H1 (cell line): ENCODE measurements at regions not wholly inside any gene's neighbourhood (a gene's known extent, or its start where the extent isn't known, plus 50 kb on each side); places are given as distances from the start of the nearest gene placed in this dataset.

ENCODE experiments used
- CBX5 ChIP-seq: fragments of 300-800, 300-1000 bp; sonication (generic); IDR thresholded peaks from 2 replicates; pipeline ENCODE4 v1.7.1; 2016; ENCODE audit warnings: antibody characterized with exemption, low read length, low read depth
- CHD7 ChIP-seq: fragments of 300-600 bp; sonication (generic); IDR thresholded peaks from 2 replicates; pipeline ENCODE4 v1.7.1; 2012; ENCODE audit warnings: low read length, moderate library complexity, mild to moderate bottlenecking, inconsistent platforms; ENCODE audit not compliant: insufficient replicate concordance
- CREB1 ChIP-seq: IDR thresholded peaks from 2 replicates; pipeline ENCODE4 v1.6.1; 2012; ENCODE audit warnings: inconsistent platforms
- CTCF ChIP-seq, 3 experiments: IDR thresholded peaks; 1 replicate in 2 of 3; 2 replicates in 1 of 3; pipeline versions ENCODE4 v1.5.1 to v1.6.1; 2011; ENCODE audit warnings: low read length in 3 of 3, mild to moderate bottlenecking in 3 of 3, inconsistent platforms in 2 of 3, low read depth in 1 of 3, moderate library complexity in 1 of 3; ENCODE audit not compliant: insufficient read depth in 1 of 3; ENCODE audit errors: control extremely low read depth in 1 of 3
- KDM5A ChIP-seq: fragments of 200-600 bp; IDR thresholded peaks from 2 replicates; pipeline ENCODE4 v1.7.1; 2012; ENCODE audit warnings: mild to moderate bottlenecking, low read length, inconsistent platforms, mixed read lengths
- RAD21 ChIP-seq, 2 experiments: IDR thresholded peaks in 1 of 2; conservative IDR thresholded peaks in 1 of 2; 2 replicates each; pipeline ENCODE4 v1.6.1; 2011; ENCODE audit warnings: low read depth in 2 of 2, low read length in 2 of 2, improper control_type of control experiment in 1 of 2, inconsistent platforms in 1 of 2, mild to moderate bottlenecking in 1 of 2, moderate library complexity in 1 of 2
- SAP30 ChIP-seq: fragments of 300-600 bp; sonication (generic); IDR thresholded peaks from 2 replicates; pipeline ENCODE4 v1.7.1; 2012; ENCODE audit warnings: low read length, moderate library complexity, mild to moderate bottlenecking, inconsistent platforms; ENCODE audit not compliant: insufficient read depth, insufficient replicate concordance
- SIRT6 ChIP-seq: IDR thresholded peaks from one replicate; pipeline ENCODE4 v1.7.1; 2012; ENCODE audit warnings: low read length, inconsistent platforms

GRCh38 chr3:31246293-31247062 lies 286.2 kb upstream of the STT3B start (continued):
- TF ChIP-seq CHD7 (no peak), RAD21 (IDR thresholded peaks at IDR 0.05 in 1 of 2, conservative IDR thresholded peaks at IDR 0.05 in 1 of 2; ENCODE audit: low read depth in 2 of 2, low read length in 2 of 2) (no peak), CBX5 (no peak), SIRT6 (no peak), CREB1 (no peak), SAP30 (no peak), KDM5A (no peak), CTCF (IDR thresholded peaks at IDR 0.05; ENCODE audit: control extremely low read depth in 1 of 3, insufficient read depth in 1 of 3, low read depth in 1 of 3, low read length in 3 of 3) (no peak)
